Mucosa of rectum (tissue), 2 donors: ENCODE measurements at regions not wholly inside any gene's neighbourhood (a gene's known extent, or its start where the extent isn't known, plus 50 kb on each side); places are given as distances from the start of the nearest gene placed in this dataset.
A peak's percentile ranks its signal among the peaks of the same experiment; 100 is the strongest.

ENCODE experiments used
- H3K27ac ChIP-seq, 2 donors: one replicate each; pipeline ENCODE4 v1.7.0; 2013; ENCODE audit warnings: inconsistent platforms in 2 of 2, low read depth in 2 of 2, low read length in 2 of 2
- H3K27me3 ChIP-seq, 2 donors: one replicate each; pipeline ENCODE4 v1.7.0; 2013; ENCODE audit warnings: low read length in 2 of 2; ENCODE audit not compliant: control insufficient read depth in 2 of 2, insufficient read depth in 2 of 2
- H3K36me3 ChIP-seq, 2 donors: one replicate each; pipeline ENCODE4 v1.7.0; 2013; ENCODE audit warnings: low read length in 2 of 2; ENCODE audit not compliant: control insufficient read depth in 2 of 2, insufficient read depth in 2 of 2
- H3K4me1 ChIP-seq, 2 donors: one replicate each; pipeline ENCODE4 v1.7.0; 2013; ENCODE audit warnings: low read length in 2 of 2, mild to moderate bottlenecking in 1 of 2; ENCODE audit not compliant: control insufficient read depth in 2 of 2, insufficient read depth in 2 of 2
- H3K4me3 ChIP-seq, 2 donors: one replicate each; pipeline ENCODE4 v1.7.0; 2013; ENCODE audit warnings: low read length in 2 of 2
- H3K9ac ChIP-seq, 2 donors: one replicate each; pipeline ENCODE4 v1.7.0; 2013; ENCODE audit warnings: low read length in 2 of 2, low read depth in 1 of 2, mild to moderate bottlenecking in 1 of 2
- H3K9me3 ChIP-seq, 2 donors: one replicate each; pipeline ENCODE4 v1.7.0; 2013; ENCODE audit warnings: low read length in 2 of 2; ENCODE audit not compliant: control insufficient read depth in 2 of 2
- donor health status: healthy.
- donor health status: Normal muscosa, but diverticular disease.

GRCh38 chr14:53547593-53547992 is 394.5 kb upstream of the DDHD1 start:
- Histone ChIP-seq H3K36me3 (no peaks in the 10 kb centered on the region), H3K4me1 (no peaks in the 10 kb centered on the region), H3K9ac (no peak overlapping the region), H3K9me3 (no peaks in the 10 kb centered on the region), H3K27me3 (no peaks in the 10 kb centered on the region), H3K27ac (no peak overlapping the region), H3K4me3 (no peak overlapping the region)

- Histone ChIP-seq H3K9ac (no peak overlapping the region), H3K27ac (no peak overlapping the region), H3K9me3 (no peaks in the 10 kb centered on the region), H3K4me1 (no peaks in the 10 kb centered on the region), H3K36me3 (no peaks in the 10 kb centered on the region), H3K4me3 (no peak overlapping the region), H3K27me3 (no peaks in the 10 kb centered on the region)
Measured at GRCh38 chr14:53545217-53545616, 392.1 kb upstream of the DDHD1 start.

- H3K4me3 ChIP-seq: no peak overlapping the region
- no peaks in the 10 kb centered on the region for H3K4me1 ChIP-seq
- H3K27me3 ChIP-seq: no peaks in the 10 kb centered on the region
- no peak overlapping the region for H3K9ac ChIP-seq
- H3K9me3 ChIP-seq: no peaks in the 10 kb centered on the region
- H3K36me3 ChIP-seq: no peaks in the 10 kb centered on the region
- H3K27ac ChIP-seq: no peak overlapping the region
Measured at GRCh38 chr14:53542732-53543131, 389.6 kb upstream of the DDHD1 start.

- no peak overlapping the region for H3K9ac ChIP-seq
- no peak overlapping the region for H3K27ac ChIP-seq
- no peaks in the 10 kb centered on the region for H3K27me3 ChIP-seq
- no peak overlapping the region for H3K4me3 ChIP-seq
- no peaks in the 10 kb centered on the region for H3K36me3 ChIP-seq
- no peaks in the 10 kb centered on the region for H3K4me1 ChIP-seq
- no peaks in the 10 kb centered on the region for H3K9me3 ChIP-seq
Measured at GRCh38 chr14:53541411-53541810, 388.3 kb upstream of the DDHD1 start.

- H3K27me3 ChIP-seq: no peaks in the 10 kb centered on the region
- H3K4me3 ChIP-seq: no peak overlapping the region
- no peak overlapping the region for H3K27ac ChIP-seq
- H3K9ac ChIP-seq: no peak overlapping the region
- no peaks in the 10 kb centered on the region for H3K4me1 ChIP-seq
- no peaks in the 10 kb centered on the region for H3K36me3 ChIP-seq
- H3K9me3 ChIP-seq: no peaks in the 10 kb centered on the region
Measured at GRCh38 chr14:53539489-53540126, 386.5 kb upstream of the DDHD1 start.

- Histone ChIP-seq H3K4me1 (no peaks in the 10 kb centered on the region), H3K36me3 (no peaks in the 10 kb centered on the region), H3K9ac (no peak overlapping the region), H3K9me3 (no peaks in the 10 kb centered on the region), H3K27me3 (no peaks in the 10 kb centered on the region), H3K4me3 (no peak overlapping the region), H3K27ac (no peak overlapping the region)
Measured at GRCh38 chr14:53538316-53538881, 385.3 kb upstream of the DDHD1 start.

- Histone ChIP-seq H3K9me3 (no peaks in the 10 kb centered on the region), H3K27ac (peak overlapping the region; percentile 29 to 53), H3K4me1 (no peaks in the 10 kb centered on the region)
Measured at GRCh38 chr14:53537422-53538315, 384.5 kb upstream of the DDHD1 start.

GRCh38 chr14:53536446-53536845 is 383.3 kb upstream of the DDHD1 start:
- no peaks in the 10 kb centered on the region for H3K9me3 ChIP-seq
- H3K9ac ChIP-seq: no peak overlapping the region
- H3K4me3 ChIP-seq: no peak overlapping the region
- no peak overlapping the region for H3K27ac ChIP-seq
- H3K4me1 ChIP-seq: no peaks in the 10 kb centered on the region
- no peaks in the 10 kb centered on the region for H3K27me3 ChIP-seq
- H3K36me3 ChIP-seq: no peaks in the 10 kb centered on the region

More at GRCh38 chr14:53537422-53538315, 384.5 kb upstream of the DDHD1 start:
- Histone ChIP-seq H3K9ac (no peak overlapping the region), H3K36me3 (no peaks in the 10 kb centered on the region), H3K27me3 (no peaks in the 10 kb centered on the region), H3K4me3 (no peak overlapping the region)

GRCh38 chr14:53534841-53535240 is 381.7 kb upstream of the DDHD1 start:
- Histone ChIP-seq H3K27ac (no peak overlapping the region), H3K4me3 (no peak overlapping the region), H3K4me1 (no peaks in the 10 kb centered on the region), H3K36me3 (no peaks in the 10 kb centered on the region), H3K27me3 (no peaks in the 10 kb centered on the region), H3K9ac (no peak overlapping the region), H3K9me3 (no peaks in the 10 kb centered on the region)

- no peak overlapping the region for H3K4me3 ChIP-seq
- no peaks in the 10 kb centered on the region for H3K4me1 ChIP-seq
- no peaks in the 10 kb centered on the region for H3K9me3 ChIP-seq
- no peak overlapping the region for H3K27ac ChIP-seq
- no peaks in the 10 kb centered on the region for H3K36me3 ChIP-seq
- H3K27me3 ChIP-seq: no peaks in the 10 kb centered on the region
- no peak overlapping the region for H3K9ac ChIP-seq
Measured at GRCh38 chr14:53533384-53533970, 380.4 kb upstream of the DDHD1 start.
